NCI-H1105 treated with DMSO at 0.1 percent for 48 hours (cell line): ENCODE measurements at regions not wholly inside any gene's neighbourhood (a gene's known extent, or its start where the extent isn't known, plus 50 kb on each side); places are given as distances from the start of the nearest gene placed in this dataset.

ENCODE experiments used
- DNase-seq: peaks from one replicate; lab custom pipeline; 2025; lab: John Stamatoyannopoulos, UW

GRCh38 chr18:43877616-43878321 is 600.5 kb upstream of the SYT4 start:
- no peak for DNase-seq

- no peak for DNase-seq
These were observed 602.1 kb upstream of the SYT4 start for GRCh38 chr18:43879415-43879814.

GRCh38 chr18:43882358-43883055 is 605.2 kb upstream of the SYT4 start:
- DNase-seq = no peak

DNA sequence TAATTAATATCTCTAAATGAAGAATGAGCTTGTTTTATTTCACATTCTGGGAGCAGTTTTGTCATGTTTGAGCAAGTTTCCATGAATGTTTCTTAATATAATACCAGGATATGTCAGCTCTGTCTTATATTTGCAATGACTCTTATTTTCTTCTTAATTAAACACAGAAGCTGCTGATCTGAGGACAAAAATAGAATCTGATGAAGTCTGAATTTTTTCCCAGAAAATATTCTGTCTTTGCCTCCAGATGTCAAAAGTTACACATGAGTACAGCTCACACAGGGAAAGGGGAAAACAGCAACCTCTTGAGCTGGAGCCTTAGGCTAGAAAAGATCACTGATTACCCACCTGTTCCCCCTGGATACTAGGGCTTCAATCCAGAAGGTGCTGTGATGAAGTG is 606.6 kb upstream of the SYT4 start:
- DNase-seq = no peak

- peak; percentile 46 for DNase-seq
These were observed 609.1 kb upstream of the SYT4 start for GRCh38 chr18:43886341-43886740.

DNA sequence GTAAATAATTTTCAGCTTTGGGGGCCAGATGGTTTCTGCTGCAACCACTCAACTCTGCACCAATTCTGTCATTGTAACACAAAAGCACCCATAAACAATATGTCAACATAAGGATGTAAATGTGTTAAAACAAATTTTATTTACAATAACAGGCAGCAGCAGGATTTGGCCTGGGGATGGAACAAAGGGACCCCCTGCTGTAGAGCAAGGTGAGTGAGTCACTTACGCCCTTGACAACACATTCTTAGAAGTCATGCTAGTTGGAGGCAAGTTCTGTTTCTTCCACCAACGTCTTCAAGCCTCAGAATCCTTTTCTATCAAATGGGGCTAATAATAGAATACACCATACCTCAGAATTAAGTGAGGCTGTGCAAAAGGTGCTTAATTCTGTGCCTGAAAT is 610.2 kb upstream of the SYT4 start:
- no peak for DNase-seq

GRCh38 chr18:43888598-43888997 is 611.3 kb upstream of the SYT4 start:
- DNase-seq = no peak

DNA sequence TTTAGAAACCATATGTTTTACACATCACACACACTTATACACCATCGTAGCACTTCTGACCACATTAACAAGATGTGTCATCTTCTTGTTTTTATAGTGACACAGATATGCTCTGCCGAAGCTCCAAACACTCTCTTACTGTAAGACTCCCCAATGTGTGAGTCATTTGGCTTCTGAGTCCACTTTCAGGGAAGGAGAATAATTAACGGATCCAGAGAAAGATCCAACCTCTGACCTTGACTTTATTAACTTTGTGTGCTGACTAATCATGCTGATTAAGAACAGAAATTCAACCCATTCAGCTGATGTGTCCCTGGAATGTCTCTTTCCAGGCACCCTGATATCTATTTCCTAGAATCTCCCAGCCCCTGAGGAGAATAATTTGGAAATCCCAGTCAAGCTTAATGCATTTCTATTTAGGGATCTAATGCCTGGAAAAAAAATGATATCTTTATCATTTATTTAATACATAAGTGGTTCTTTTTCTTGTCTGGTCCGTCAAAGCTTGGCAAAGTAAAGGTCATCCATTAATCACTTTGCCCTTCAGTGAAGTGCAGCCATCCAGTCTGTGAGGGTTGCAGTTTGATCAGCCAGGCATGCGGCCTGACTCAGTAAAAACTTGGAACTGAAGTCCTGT is 615.8 kb upstream of the SYT4 start:
- no peak for DNase-seq

- no peak for DNase-seq
These were observed 627.0 kb upstream of the SYT4 start for GRCh38 chr18:43904209-43904837.

DNA sequence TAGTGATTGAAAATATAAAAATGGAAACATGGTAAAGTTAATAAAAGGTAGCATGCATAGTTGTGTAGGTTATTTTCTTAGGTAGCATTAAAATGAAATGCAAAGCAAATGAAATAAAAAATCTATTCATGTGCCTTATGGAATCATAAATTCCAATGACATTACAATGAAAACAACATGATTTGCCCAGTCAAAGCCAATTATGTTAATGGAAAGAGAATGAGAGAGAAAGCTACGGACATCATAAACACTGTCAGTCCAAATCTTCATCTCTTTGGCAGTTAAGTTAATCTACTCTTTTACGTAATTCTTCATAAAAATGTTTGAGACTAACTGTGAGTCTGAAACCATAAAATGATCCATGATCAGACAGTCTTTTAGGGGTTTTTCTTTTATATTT is 636.7 kb upstream of the SYT4 start:
- no peak for DNase-seq

DNA sequence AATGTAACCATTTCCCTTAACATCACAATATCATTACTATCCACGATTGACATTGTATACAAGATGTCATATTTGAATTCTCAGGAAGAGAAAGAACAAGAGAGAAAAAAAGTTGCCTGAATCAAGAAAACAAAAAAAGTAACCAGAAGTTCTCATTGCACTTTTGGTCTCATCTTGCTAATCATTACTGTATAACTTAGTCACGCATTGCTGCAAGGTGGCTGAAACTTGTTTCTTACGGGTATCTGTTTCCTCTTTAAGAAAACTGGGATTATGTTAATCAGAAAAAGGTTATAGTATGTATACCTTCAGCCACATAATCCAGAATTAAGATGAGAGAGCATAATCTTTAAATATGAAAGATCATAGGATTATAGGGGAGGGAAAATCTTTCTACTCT is 639.7 kb upstream of the SYT4 start:
- DNase-seq = no peak

GRCh38 chr18:43917520-43917919 is 640.2 kb upstream of the SYT4 start:
- DNase-seq = no peak

DNA sequence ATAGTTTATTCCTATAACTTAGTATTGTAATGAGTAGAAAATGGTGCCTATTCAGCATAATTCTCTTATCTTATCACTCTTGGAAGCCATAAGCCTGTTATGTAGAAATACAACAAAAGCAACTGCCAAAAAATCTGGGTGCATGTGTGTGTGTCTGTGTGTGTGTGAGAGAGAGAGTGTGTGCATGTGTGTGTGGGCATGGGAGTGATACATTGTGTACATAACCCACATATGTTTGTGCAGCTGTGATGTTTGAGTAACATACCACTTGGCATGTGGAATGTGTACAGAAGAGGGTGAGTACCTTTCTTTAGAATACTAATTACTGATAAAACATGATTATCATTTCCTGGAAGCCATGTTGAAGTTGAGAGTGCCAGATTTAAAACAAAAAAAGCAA is 642.3 kb upstream of the SYT4 start:
- peak; percentile 33 for DNase-seq

DNA sequence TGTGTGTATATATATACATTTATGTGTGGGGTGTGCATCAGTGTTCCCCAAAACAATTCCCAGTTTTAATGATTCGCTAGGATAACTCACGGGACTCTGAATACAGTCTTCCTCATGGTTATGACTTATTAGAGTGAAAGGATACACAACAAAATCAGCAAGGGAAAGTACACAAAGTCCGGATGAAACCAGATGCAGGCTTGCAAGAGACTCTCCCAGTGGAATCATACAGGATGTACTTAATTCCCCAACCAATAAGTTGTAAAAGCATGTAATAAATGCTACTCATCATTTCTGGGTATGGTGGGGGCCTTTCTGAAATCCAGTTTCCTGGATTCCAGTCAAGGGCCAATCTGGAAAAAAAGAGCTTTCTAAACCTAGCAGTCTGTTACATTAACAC is 654.1 kb upstream of the SYT4 start:
- no peak for DNase-seq

- peak; percentile 8 for DNase-seq
These were observed 654.9 kb upstream of the SYT4 start for GRCh38 chr18:43932140-43932539.

GRCh38 chr18:43933177-43933576 is 655.9 kb upstream of the SYT4 start:
- no peak for DNase-seq

DNA sequence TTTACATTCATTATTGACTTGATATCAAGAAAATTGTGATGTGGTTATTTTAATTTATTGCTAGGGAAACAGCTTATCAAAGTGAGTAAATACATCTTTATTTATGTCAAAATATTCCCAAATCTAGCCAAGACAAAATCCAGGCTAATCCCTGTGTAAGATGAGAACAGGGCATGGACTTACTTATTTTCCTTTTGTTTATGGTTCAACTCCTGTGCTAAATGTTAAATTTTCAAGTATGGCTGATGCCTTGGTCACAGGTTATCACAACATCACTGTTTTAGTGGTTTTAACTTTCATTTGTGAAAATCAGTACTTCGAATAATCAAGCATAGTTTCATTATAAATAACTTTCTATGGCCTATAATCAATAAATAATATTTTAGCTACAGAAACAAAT is 657.0 kb upstream of the SYT4 start:
- no peak for DNase-seq

- DNase-seq = no peak
These were observed 657.6 kb upstream of the SYT4 start for GRCh38 chr18:43934781-43935471.

- DNase-seq = no peak
These were observed 658.9 kb upstream of the SYT4 start for GRCh38 chr18:43936176-43936575.

- no peak for DNase-seq
These were observed 672.0 kb upstream of the SYT4 start for GRCh38 chr18:43949291-43949690.

- DNase-seq = no peak
These were observed 672.8 kb upstream of the SYT4 start for GRCh38 chr18:43950062-43950461.

DNA sequence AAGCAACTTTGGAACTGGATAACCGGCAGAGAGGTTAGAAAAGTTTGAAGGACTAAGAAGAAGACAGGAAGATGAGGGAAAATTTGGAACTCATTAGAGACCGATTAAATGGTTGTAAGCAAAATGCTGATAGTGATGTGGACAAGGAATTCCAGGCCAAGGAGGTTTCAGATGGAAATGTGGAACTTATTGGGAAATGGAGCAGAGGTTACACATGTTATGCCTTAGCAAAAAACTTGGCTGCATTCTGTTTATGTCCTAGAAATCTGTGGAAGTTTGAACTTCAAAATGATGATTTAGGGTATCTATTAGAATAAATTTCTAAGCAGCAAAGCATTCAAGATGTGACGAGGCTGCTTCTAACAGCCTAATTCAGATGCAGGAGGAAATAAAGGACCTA is 675.1 kb upstream of the SYT4 start:
- no peak for DNase-seq
